ENCODE measurements at regions not wholly inside any gene's neighbourhood (a gene's known extent, or its start where the extent isn't known, plus 50 kb on each side); places are given as distances from the start of the nearest gene placed in this dataset.
"Not testable (repeated sequence)": the region's sequence is repeated elsewhere in the genome, so short reads cannot be mapped to it uniquely, and the experiment has no call there.

- no peak for DNase-seq
These were observed 53.7 kb downstream of the CAMK2N1 start for GRCh38 chr1:20432341-20432740.

GRCh38 chr1:20431176-20431460 lies 54.9 kb downstream of the CAMK2N1 start:
- no peak for DNase-seq

DNA sequence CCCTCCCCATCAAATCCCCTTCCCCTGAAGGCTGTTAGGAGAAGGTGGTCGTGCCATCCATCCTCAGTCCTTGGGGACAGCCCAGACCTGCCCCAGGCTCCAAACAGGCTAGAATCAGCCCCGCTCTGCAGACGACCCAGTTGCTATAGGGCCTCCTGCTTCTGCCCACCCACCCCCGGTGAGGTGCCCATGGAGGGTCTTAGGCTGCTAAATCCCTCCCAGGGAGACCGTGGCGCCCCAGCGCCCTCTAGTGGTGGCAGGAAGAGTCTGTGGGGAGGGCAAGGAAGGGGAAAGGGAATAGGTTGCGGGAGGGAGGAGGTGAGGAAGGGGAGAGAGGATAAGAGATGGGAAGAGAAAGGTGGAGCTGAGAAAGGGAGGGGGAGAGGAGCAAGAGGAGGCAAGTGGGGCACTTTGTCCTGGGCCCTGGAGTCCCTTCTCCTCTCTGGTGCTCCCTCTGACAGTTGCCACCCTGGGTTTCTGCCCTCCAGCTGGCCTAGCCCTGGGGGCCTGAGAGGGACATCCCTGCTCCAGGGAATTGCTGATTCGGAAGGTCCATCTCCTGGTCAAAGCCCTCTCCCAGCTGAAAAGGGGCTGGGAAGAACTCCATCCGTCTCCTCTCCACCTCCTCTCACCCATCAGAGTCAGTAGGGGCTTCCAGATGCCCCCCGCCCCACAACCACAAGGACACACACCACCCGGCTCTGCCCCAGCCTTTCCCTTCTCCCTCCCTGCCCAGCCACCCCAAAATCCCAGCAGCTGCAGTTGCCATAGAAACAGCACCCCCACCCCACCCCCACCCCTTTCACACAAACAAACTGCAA lies 55.4 kb downstream of the CAMK2N1 start:
- peak in 2 of 4 experiments; percentile 7 to 13 for DNase-seq

DNA sequence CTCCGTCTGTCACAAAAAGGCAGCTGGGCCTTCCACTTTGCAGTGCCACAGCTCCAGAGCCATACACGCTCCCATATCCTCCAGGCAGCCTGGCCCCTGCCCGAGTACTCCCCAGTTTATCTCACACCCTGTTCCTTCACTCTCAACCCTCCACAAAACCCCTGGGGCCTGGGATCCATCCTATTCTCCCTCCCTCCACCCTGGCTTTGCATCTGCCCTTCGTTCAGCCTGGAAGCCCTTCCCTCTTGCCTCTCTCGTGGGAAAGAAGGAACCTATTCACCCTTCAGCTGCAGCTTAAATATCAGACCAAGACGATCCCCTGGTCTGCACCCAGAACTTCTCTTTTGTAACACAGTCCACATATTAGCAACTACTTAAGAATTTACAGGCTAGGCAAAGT lies 56.7 kb downstream of the CAMK2N1 start:
- no peak for DNase-seq

DNA sequence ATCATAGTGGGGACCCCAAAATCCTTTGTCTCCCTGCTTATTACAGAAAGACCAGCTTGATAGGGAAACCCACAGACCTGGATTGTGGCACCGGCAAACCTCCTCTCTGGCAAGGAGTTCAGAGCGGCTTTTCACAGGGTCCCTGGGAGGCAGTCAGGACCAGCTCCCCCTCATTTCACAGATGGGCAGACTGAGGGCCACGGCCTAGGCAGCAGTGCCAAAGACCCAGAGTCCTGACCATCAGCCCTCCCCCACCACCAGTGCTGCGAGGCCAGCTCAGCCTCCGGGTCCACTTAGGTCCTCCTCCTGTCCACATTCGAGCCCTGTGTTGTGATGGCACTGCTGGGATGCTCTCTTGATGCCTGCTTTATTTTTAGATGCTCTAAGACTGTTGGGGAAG lies 57.2 kb downstream of the CAMK2N1 start:
- no peak for DNase-seq

DNA sequence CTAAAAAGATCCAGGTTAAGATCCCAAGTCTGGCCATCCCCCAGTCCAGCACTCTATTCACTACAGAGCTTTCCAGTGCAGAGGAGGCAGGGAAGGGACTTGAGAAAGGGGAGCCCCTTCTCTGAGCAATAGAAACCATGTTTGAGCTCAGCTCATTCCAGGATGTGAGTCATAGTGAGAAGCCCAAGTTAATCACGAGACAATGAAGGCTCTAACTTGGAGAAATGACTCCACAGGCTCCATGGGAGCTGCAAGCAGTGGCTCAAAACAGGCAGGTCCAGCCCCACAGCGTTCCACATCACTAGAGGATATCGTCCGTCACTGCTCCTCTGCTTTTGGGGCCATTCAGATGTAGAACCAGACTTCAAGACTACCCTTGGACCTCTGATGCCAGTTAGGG lies 59.1 kb downstream of the CAMK2N1 start:
- no peak for DNase-seq

DNA sequence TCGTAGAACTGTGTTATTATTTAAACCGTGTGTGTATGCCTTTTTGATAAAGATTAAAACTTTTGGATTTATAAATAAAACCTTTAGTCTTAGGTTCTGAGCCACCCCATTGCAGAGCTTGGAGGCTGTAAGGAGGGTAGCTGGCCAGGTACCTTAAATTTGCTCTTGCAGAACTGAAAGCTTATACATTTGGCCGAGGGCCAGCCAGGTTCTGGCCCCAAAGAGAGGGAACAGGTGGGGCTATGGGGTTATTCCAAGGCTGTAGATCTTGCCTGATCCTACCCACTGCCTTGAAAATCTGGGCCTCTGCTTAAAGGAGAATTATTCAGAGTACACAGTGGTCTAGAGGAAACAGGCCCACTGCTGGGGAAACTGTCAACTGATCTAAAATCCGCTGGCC lies 59.6 kb downstream of the CAMK2N1 start:
- no peak for DNase-seq

DNA sequence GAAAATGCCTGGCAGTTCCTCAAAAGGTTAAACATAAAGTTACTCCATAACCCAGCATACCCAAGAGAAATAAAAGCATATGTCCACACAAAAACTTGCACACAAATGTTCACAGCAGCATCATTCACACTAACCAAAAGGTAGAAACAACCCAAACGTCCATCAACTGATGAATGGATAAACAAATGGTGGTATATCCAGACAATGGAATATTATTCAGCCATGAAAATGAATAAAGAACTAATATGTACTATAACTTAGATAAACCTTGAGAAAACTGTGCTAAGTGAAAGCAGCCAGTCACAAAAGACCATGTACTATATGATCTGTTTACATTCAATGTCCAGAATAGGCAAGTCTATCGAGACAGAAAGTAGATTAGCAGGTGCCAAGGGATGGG lies 60.4 kb downstream of the CAMK2N1 start:
- no peak for DNase-seq

- DNase-seq: no peak
These were observed 62.7 kb downstream of the CAMK2N1 start for GRCh38 chr1:20423169-20423795.

DNA sequence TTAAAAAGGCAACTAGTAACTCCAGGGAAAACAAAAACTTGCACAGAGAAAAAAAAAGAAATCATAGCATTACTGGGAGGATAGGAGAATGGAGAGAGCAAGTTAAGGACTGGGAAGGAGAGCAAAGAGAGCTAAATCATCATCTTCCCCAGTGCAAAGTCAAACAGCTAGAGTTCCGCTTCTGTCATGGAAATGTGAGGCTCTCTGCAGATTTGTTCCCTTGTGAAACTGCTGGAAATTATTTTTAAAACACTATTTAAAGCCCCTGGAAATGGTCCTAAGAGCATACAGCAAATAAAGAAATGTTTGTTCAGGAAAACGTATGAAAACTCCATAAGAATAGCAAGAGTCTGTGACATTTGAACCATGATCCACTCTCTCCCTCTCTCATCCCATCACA lies 64.6 kb downstream of the CAMK2N1 start:
- no peak for DNase-seq

DNA sequence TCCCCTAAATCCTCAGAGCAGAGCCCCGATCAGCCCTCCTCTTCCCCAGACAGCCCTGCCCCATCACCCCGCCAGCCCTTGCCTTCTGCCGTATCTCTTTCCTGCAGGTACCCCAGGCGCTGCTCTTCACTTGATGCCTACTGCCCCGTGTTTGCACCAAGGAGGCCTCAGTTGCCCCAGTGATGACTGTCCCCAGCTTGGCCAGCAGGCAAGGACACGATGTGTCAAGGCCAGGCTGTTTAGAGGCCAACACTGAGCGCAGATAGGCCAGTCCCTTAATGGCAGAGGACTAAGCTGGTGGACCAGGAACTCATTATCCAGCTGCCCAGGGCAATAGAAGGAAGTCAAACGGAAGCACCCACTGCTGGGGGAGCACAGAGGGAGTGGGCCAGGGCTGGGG lies 68.4 kb downstream of the CAMK2N1 start:
- no peak for DNase-seq

DNA sequence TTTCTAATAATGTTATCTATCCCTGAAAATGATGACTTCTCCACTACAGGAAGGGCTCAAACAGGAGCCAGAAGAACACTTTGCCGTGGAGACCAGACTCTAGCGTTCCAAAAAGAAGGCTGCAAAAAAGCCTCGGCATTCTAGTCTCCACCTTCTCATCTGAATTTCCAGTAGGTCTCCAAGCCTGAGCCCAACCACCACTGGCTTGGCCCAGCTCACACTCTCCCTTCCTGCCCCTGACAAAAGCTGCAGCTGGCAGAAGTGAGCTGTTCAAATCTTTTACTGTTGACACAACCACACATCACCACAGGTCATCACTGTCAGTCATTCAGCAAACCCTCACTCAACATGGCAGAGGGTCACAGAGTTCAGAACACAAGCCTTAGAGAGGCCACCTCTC lies 69.3 kb downstream of the CAMK2N1 start:
- no peak for DNase-seq

DNA sequence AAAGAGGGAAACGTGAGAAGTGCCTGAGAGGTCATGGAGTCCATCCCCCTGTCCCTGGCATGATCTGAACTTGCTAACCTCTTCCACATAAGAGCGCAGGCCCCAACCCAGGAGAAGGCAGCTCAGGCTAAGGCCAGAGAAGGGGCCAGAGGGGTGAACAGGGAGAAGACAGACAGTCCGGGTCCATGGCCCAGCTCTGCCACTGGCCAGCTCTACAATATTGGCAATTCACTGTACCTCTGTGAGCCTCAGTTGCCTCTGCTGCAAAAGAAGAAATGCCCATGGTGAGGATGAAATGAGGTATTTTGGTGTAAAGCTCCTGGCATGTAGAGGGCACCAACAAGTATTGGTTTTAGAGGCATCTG lies 72.3 kb downstream of the CAMK2N1 start:
- DNase-seq: no peak

DNA sequence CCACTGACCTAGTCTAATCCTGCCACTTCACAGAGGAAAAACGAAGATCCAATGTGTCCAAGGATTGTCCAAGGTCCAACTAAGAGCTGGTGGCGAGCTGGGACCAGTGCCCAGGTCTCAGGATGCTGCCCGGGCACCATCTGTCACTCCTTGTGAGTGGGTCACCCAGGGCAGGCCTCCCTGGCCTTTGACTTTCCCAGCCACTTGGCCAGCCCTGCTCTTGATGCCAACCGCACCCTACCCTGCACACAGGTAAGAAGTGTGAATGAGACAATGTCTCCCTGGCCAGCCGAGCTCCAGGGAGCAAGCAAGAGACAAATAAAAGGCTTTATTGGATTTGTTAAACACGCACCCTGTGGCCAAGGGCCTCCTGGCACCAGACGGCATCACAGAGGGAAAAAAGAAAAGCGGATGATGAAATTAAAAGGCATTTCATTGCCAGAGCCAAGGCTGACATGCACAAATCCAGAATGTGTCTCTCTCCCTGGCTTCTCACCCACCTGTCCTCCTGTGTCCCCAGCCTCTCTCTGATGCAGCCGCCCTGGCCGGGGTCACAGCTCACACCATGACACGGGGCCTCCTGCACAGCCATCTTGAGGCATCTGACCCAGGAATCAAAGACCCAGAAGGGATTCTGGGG lies 72.8 kb downstream of the CAMK2N1 start:
- DNase-seq: no peak

- DNase-seq: peak in 1 of 4 experiments; percentile 2
These were observed 74.6 kb downstream of the CAMK2N1 start for GRCh38 chr1:20411196-20411980.

GRCh38 chr1:20410503-20410902 lies 75.5 kb downstream of the CAMK2N1 start:
- DNase-seq: no peak

DNA sequence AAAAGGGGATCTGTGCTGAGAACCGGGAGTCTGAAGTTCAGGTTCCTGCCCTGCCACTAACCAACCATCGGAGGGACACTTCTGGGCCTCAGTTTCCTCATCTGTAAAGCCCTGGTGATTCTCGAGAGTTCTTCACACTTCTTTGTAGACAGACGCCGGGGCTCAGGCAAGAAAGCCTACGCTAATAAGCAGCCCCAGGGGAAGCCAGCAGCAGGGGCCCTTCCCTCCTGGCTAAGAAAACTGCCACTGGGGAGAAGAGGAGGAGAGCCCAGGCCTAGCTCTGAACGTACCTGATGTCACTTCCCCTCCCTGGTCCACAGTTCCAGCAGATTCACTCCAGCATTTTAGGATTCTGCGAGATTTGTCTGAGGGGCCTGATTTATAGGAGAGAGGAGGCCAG lies 76.0 kb downstream of the CAMK2N1 start:
- no peak for DNase-seq

GRCh38 chr1:20409012-20409411 lies 77.0 kb downstream of the CAMK2N1 start:
- no peak for DNase-seq

DNA sequence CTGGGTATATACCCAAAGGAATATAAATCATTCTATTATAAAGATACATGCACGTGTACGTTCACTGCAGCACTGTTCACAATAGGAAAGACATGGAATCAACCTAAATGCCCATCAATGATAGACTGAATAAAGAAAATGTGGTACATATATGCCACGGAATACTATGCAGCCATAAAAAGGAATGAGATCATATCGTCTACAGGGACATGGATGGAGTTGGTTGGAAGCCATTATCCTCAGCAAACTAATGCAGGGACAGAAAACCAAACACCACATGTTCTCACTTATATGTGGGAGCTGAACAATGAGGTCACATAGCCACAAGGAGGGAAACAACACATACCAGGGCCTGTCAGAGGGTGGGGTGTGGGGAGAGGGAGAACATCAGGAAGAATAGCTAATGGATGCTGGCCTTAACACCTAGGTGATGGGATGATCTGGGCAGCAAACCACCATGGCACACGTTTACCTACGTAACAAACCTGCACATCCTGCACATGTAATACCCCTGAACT lies 77.8 kb downstream of the CAMK2N1 start:
- not testable (repeated sequence) for DNase-seq

- DNase-seq: no peak
These were observed 80.0 kb downstream of the CAMK2N1 start for GRCh38 chr1:20405893-20406604.

DNA sequence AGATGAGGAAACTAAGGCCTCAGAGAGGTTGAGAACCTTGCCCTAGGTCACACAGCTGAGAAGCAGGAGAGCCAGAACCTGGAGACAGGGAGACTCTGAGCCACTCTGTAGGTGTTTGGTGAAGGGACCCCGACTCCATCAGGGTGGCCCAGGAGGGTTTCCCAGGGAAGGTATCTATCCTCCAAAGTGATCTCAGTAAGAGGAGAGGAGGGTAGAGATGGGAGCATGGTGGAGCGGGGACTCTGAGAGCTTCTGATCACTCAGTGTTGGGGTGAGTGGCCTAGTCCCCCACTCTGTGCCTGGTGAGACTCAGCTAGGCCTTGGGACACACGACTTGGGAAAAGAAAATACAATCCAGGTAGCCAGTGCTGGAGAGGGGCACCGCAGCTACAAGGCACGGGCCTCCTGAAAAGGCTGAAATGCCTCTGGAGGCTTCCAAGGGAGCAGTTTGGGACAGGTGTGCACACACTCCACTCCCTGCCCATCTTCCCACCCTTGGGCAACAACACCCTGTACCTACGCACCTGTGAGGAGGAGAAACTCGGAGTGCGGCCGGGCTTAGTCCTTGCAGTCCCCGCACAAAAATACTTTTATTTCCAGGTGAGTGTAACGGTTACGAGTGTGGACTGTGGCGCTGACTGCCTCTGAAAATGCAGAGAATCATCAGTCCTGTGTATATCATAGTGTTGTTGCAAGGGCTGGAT lies 80.8 kb downstream of the CAMK2N1 start:
- DNase-seq: no peak

All from activated CD4-positive, CD25-positive, alpha-beta regulatory T cell (primary cell).